LNCaP clone FGC (cell line): ENCODE measurements at regions not wholly inside any gene's neighbourhood (a gene's known extent, or its start where the extent isn't known, plus 50 kb on each side); places are given as distances from the start of the nearest gene placed in this dataset.

Experiments
- DNase-seq: peaks from one replicate; pipeline ENCODE4 v3.0.0-alpha.2; 2011; ENCODE audit warnings: low read depth
- H3K4me3 ChIP-seq: 2 replicates; pipeline ENCODE4 v1.5.1; 2011; ENCODE audit warnings: mild to moderate bottlenecking, low read depth, low read length, control low read depth
- CTCF ChIP-seq: IDR thresholded peaks from 2 replicates; pipeline ENCODE4 v1.5.1; 2012; ENCODE audit warnings: mild to moderate bottlenecking; ENCODE audit not compliant: control insufficient read depth, insufficient read depth; ENCODE audit errors: extremely low read depth

DNA sequence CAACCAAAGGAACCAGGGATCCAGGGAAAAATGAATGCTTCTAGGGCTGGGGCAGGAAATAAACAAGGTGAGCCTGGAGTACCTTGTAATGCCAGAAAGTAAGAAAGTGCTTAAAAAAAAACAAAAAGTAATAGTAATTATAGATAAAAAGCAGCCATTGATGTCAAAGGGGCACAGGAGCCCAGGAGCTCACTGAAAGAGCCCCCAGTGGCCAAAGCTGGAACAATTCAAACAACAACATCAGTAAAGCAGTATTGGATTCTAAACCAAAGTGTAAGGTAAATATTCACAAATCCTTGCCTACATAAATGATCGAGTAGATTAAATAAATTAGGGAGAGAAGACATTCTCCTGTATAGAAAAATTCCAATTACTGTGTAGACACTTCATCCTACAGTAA, 114.3 kb upstream of the ARL4C start:
- DNase-seq: no peak
- no peak for TF ChIP-seq CTCF
- H3K4me3 ChIP-seq: no peak overlapping the region

DNA sequence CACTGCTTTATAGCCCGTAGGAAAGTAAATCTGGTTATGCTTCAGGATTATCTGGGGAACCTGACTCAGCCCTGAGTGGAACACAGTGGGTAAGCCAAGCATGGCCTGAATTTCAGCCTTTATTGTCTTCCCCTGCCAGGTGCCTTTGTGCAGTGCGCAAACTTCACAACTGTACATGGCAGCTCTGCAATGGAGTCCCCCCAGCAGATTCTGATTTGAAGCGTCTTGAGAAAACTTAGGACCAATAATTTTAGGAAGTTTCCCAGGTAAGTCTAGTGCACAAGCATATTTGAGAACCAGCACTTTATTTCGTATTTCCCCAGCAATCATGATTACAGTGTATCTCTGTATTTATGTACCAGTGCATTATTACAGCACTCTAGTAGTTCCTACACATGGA, 112.1 kb upstream of the ARL4C start:
- no peak for TF ChIP-seq CTCF
- H3K4me3 ChIP-seq: no peak overlapping the region
- no peak for DNase-seq

DNA sequence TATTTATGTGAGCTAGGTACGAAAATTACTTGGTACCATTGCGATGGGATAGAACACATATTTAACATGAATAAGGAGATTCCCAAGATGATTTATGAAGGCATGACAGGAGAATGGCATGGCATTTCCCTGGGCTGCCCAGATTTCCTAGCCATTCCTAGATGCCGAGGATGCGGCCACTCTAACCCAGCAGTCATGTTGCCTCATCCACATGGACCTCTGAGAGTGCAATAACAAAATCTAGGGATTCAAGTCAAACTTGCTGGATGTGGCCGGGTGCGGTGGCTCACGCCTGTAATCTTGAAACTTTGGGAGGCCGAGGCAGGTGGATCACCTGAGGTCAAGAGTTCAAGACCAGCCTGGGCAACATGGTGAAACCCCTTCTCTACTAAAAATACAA, 110.8 kb upstream of the ARL4C start:
- TF ChIP-seq CTCF: no peak
- no peak overlapping the region for H3K4me3 ChIP-seq
- DNase-seq: no peak

DNA sequence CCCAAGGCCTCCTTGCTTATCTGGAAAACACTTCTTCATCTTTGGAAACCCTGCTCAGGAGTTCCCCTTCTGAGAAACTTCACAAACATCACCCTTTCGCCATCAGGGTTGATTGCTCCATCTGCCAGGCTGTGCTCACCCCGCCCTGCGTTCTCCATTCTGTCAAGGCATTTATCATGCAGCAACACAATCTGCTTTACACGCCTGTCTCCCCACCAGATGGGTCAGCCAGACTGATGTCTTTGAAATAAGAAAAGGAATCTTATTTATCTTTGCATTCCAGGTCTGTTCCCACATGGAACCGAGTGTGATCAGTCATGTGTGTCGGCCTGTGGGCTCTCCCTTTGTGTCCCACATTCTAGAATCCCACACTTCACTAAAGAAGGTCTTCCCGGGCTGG, 110.0 kb upstream of the ARL4C start:
- H3K4me3 ChIP-seq: no peak overlapping the region
- no peak for TF ChIP-seq CTCF
- DNase-seq: no peak

DNA sequence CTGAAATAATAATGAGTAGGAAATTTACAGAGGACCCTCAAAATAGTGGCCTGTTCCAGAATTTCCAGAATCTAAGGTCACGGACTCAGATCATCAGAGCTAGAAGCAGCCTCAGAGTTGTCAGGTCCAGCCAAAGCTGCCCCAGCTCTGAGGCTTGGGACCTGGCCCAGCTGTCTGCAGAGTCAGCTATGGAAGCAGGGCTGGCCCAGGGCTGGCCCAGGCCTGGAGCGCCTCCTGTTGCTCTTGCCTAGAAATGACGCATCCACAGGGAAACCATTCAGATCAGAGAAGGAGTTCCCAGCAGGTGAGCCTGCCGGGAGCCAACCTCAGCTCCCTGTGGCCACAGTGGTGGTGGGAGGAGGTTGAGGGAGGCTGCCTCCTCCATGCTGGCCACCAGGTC, 106.7 kb upstream of the ARL4C start:
- DNase-seq: no peak

DNA sequence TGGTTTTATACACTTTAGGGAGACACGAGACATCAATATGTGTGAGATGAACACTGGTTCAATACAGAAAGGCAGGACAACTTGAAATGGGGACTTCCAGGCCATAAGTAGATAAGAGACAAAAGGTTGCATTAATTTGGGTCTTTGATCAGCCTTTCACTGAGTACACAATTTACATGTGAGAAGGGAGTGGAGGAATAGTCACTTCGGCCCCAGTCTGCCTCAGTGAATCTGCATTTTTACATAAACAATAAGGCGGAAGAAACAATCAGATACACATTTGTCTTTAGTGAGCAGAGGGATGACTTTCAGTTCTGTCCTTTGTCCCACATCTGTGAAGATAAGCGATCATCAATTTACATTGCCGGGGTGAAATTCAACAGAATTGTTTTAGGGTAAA, 104.3 kb upstream of the ARL4C start:
- DNase-seq: no peak
- H3K4me3 ChIP-seq: no peak overlapping the region
- no peak for TF ChIP-seq CTCF

More for the DNA sequence above, 106.7 kb upstream of the ARL4C start:
- H3K4me3 ChIP-seq: no peak overlapping the region
- TF ChIP-seq CTCF: no peak

- TF ChIP-seq CTCF: no peak
- DNase-seq: no peak
- no peak overlapping the region for H3K4me3 ChIP-seq
Observed at GRCh38 chr2:234597576-234597861, 100.6 kb upstream of the ARL4C start.
